ENCODE measurements at regions not wholly inside any gene's neighbourhood (a gene's known extent, or its start where the extent isn't known, plus 50 kb on each side); places are given as distances from the start of the nearest gene placed in this dataset.

- Histone ChIP-seq H2AFZ (ENCODE audit: control insufficient read depth, low read depth, low read length) (no peak overlapping the region), H4K20me1 (ENCODE audit: control insufficient read depth, insufficient read depth) (no peaks in the 10 kb centered on the region), H3K27me3 (replicated peaks in 1 of 2; ENCODE audit: control insufficient read depth in 2 of 2, insufficient read depth in 2 of 2, low read length in 1 of 2) (no peaks in the 10 kb centered on the region), H3K9me3 (replicated peaks; ENCODE audit: control insufficient read depth, insufficient read depth, low read length) (no peaks in the 10 kb centered on the region; the same call in 2 of the 3 replicates), H3K79me2 (ENCODE audit: control insufficient read depth, insufficient read depth, low read length) (no peaks in the 10 kb centered on the region), H3K4me1 (ENCODE audit: control insufficient read depth, insufficient read depth, low read length) (no peaks in the 10 kb centered on the region), H3K27ac (ENCODE audit: control insufficient read depth, insufficient read depth) (no peak overlapping the region), H3K9ac (ENCODE audit: control insufficient read depth, insufficient read depth, low read length) (no peak overlapping the region), H3K36me3 (ENCODE audit: control insufficient read depth in 2 of 2, insufficient read depth in 2 of 2, low read length in 1 of 2) (no peaks in the 10 kb centered on the region), H3K4me2 (ENCODE audit: control insufficient read depth, insufficient read depth) (no peak overlapping the region), H3K4me3 (no peak overlapping the region)
- CTCF ChIA-PET, result no interaction called here
- WGBS (ENCODE audit: insufficient coverage, insufficient replicate concordance, low lambda C conversion rate, missing lambda C conversion rate), result 31% methylated on average over 3 of the region's 3 CpGs
- DNase-seq (ENCODE audit: low read depth, low spot score) (no peak), ATAC-seq (no peak), FAIRE-seq (no peak)
- intact Hi-C loops (cut with micrococcal nuclease; ENCODE audit: unreplicated experiment) (no loop called here), in situ Hi-C loops (cut with MboI) (no loop called here)
- POLR2A ChIA-PET, result no interaction called here
- BruUV-seq (replicated peaks), result no TSS peak
- RAD21 ChIA-PET (ENCODE audit: unreplicated experiment), result no interaction called here
- SMC1A ChIA-PET (ENCODE audit: uncharacterized antibody, unreplicated experiment), result no interaction called here
- TF ChIP-seq HDAC2 (IDR thresholded peaks at IDR 0.05) (no peak), MYB (IDR thresholded peaks at IDR 0.05; ENCODE audit: borderline replicate concordance, low read depth, low read length) (no peak), YBX1 (IDR thresholded peaks at IDR 0.05) (no peak), ZBTB33 (IDR thresholded peaks at IDR 0.05) (no peak), NR2C2 (IDR thresholded peaks at IDR 0.05; ENCODE audit: borderline replicate concordance, control insufficient read depth, insufficient read length, low read depth) (no peak), SIX5 (IDR thresholded peaks at IDR 0.05; ENCODE audit: low read depth, low read length, severe bottlenecking) (no peak), ETV6 (conservative IDR thresholded peaks at IDR 0.05 in 1 of 2, IDR thresholded peaks at IDR 0.05 in 1 of 2; ENCODE audit: borderline replicate concordance in 1 of 2, low read depth in 1 of 2) (no peak), POLR2AphosphoS5 (IDR thresholded peaks at IDR 0.05; ENCODE audit: low read length) (no peak), TBL1XR1 (IDR thresholded peaks at IDR 0.05; ENCODE audit: low read depth, low read length) (no peak), ZNF687 (IDR thresholded peaks at IDR 0.05) (no peak), BCLAF1 (IDR thresholded peaks at IDR 0.05) (no peak), CHD2 (IDR thresholded peaks at IDR 0.05; ENCODE audit: borderline replicate concordance, low read depth, low read length) (no peak), CREM (IDR thresholded peaks at IDR 0.05; ENCODE audit: low read depth) (no peak), TCF3 (IDR thresholded peaks at IDR 0.05; ENCODE audit: borderline replicate concordance, insufficient read depth, low read depth, low read length) (no peak), SIN3A (IDR thresholded peaks at IDR 0.05; ENCODE audit: low read depth, low read length) (no peak), RELB (IDR thresholded peaks at IDR 0.05; ENCODE audit: low read depth) (no peak)
These were observed 153.1 kb downstream of the LACC1 start for GRCh38 chr13:44032802-44033201.

Data from GM12878 (cell line).